M059J (cell line): ENCODE measurements at regions not wholly inside any gene's neighbourhood (a gene's known extent, or its start where the extent isn't known, plus 50 kb on each side); places are given as distances from the start of the nearest gene placed in this dataset.
A peak's percentile ranks its signal among the peaks of the same experiment; 100 is the strongest.

ENCODE experiments used
- DNase-seq: peaks from one replicate; pipeline ENCODE4 v3.0.0-alpha.2; 2012; ENCODE audit warnings: low read depth

GRCh38 chrX:39907964-39908661 is 189.6 kb downstream of the BCOR start:
- DNase-seq: peak; percentile 99

- DNase-seq: no peak
Measured at GRCh38 chrX:39909996-39910395, 187.8 kb downstream of the BCOR start.

DNA sequence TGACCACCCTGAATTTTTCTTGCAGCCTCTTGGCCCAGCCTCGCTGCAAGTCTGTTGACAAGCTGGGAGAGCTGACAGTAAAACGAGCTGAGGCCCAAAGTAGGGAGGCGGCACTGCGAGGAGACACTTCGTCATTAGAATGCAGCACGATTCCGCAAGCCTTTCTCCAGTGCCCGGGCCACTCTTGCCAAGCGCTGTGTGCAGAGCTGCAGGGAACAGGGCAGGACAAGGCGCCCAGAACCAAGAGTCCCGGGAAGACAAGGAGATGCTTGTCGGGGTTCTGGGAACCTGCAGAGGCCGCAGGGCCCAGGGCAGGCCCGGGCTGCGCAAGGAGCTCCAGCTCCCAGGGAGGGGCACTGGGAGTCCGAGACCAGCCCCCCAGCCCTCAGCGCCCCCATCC is 187.1 kb downstream of the BCOR start:
- DNase-seq: no peak

DNA sequence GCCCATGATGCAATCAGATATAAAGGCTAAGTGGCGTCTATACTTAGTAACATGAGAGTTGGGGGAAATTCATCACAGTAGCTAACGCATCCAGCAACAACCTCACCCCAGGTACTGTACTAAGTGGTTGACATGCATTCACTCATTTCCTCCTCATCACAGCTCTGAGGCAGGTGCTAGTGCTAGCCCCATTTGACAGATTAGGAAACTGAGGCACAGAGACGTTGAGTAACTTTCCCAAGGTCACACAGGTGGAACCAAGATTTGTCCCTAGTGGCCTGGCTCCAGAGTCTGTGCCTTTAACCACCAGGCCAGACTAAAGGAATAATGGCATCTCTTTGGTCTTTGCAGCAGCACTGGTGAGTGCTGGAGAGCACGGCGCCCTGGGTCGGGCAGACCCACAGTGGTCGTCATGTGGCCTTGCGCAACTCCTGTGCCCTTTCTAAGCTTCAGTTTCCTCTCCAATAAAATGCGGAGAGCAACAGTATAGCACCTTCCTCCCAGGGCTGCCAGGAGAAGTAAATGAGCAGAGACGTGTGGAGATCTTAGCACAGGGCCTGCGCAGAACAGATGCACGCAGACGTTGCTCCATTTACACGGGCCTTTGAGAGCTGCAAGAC is 186.4 kb downstream of the BCOR start:
- DNase-seq: no peak

DNA sequence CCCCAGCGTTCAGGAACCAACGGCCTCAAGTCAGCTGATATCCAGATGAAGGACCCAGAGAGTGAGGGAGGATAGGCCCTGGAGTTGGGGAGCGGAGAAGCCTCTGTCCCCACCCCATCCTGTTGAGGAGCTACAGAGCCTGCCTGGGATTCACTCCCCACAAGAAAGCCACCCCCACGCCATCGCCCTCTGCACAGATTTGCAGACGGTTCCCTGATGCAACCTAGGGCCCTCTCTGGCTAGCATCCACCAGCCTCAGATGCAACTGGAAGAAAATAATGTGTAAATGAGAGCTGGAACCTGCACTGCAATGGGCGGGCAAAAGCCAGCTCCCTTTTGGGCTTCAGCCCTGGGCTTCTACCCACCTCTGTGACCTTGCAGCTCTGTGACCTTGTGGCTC is 185.6 kb downstream of the BCOR start:
- no peak for DNase-seq

DNA sequence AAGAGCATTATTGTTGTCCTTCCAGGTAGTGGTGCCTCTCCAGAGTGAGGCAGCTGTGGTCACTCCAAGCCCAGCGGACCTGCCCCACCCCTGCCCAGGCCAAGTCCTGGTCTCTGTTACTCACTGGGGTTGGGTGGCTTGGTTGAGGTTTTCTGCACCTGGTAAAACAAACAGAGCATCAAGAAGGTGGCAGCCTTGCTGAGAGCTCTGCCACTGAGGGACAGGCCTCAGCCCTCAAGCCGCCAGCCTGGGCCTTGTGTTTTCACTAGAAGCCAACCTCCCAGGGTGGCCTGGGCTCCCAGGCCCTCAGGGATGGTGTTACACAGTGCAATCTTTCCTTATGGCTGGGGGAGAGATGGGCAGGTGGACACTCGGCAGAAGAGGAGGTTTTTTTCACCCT is 182.7 kb downstream of the BCOR start:
- no peak for DNase-seq

GRCh38 chrX:39915596-39915995 is 182.2 kb downstream of the BCOR start:
- DNase-seq: no peak

GRCh38 chrX:39921838-39922237 is 175.9 kb downstream of the BCOR start:
- no peak for DNase-seq

GRCh38 chrX:39922488-39922887 is 175.3 kb downstream of the BCOR start:
- no peak for DNase-seq

GRCh38 chrX:39922926-39923325 is 174.8 kb downstream of the BCOR start:
- DNase-seq: no peak

DNA sequence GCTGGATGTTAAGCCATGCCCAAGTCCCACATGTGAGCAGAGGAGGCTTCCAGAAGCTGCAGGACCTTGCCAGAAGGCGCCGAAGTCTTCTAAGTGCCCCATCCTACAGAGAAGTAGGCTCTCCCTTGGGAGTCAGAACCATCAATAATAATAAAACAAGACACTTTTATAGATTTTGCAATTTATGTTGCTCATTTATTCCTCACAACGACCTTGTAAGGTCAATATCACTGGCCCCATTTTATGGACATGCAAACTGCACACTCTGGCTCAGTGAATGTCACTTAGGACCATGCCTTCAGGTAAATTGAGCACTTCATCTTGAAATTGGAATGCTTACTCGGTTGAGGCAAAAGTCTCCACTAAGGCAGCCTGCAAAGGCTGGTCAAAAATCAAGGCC is 170.4 kb downstream of the BCOR start:
- DNase-seq: no peak

- no peak for DNase-seq
Measured at GRCh38 chrX:39928704-39929378, 168.9 kb downstream of the BCOR start.

DNA sequence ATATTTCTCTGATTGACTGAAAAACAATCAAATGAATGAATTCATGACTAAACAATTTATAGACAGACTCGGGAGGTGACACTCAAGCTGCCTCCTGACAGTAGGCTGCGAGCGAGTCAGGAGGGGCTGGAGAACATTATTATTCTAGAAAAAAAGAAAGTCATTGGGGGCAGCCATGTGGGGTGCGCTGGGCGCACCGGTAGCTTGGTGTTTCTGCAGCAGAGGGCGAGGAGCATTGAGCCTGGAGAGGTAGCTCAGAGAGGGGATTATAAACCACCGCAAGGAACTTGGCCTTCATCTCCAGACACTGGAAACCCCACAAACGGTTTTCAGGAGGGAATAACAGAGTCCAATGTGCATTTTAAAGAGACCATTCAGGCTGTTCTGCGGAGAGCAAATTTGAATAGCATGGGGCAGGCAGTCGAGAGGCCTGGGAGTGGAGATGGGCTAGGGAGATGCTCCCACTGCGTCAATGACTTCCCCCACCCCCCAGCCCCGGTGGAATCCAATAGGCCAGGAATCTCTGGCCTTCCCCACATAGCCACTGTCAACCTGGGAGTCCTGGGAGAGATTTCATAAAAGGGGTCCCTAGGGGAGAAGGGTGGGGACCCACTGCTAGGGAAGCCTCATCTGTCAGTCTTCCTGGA is 168.3 kb downstream of the BCOR start:
- DNase-seq: no peak

DNA sequence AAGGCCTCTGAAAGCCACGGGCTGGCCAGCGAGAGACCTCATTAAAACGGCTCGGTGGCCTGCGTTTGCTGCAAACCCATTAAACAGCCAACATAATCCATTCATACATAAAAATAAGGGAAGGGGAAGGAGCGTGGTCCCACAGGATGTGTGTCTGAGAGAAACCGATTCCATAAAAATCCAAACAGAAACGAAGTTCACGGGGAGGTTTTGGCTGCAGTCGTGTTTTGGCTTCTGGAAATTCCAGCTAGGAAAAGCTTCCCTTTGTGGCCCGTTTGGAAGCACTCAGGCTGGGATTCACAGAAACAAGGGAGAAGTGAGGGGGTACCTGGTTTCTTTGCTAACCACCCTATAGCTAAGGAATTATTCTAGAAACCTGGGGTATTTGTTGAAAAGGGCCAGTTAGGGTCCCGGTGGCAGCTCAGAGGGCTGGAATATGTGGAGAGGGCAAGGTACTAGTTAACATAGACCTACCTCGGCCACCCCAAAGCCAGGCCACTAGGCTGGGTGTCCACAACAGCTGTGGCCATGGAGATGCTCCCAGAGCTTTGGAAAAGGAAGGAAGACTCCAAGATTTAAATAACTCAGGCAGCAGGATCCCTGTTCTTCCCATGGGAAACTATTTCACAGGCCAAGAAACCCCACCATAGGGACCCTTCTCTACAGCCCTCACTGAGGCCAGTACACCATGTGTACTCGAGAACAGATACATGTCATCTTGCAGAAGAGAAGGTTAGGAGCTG is 166.8 kb downstream of the BCOR start:
- DNase-seq: no peak

DNA sequence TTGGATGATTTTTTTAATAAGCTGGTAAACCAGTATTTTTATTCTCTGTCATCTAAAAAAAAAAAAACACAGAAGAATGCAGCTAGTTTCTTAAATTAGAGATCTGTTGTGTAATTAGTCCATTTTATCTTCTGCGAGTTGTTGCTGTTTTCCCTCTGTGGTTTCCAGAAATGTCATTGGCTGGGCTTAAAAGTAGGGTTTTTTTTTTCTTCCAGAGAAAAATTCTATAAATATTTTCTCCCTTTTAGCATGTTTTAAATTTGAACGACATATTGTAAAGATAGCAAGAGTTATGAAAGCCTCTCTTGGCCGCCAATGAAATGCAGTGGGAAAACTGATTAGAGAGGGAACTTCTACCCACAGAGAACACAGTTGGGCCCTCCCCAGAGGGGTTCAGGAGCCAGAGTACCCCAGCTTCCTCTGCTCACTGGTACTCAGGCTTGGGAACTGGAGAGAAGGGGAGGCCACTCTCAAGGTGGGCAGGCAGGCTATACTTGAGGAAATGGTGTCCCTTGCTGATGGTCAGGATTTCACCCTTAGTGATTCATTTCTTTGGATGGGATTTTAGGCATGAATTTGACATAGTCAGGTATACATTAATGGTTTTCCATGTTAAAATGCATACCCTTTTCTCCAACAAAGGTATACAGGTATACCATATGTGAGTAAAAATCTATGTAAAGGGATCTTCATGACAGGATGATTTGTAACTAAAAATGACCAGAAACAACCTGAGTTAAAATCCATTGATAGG is 166.1 kb downstream of the BCOR start:
- no peak for DNase-seq

- DNase-seq: peak; percentile 65
Measured at GRCh38 chrX:39935411-39936064, 162.2 kb downstream of the BCOR start.

DNA sequence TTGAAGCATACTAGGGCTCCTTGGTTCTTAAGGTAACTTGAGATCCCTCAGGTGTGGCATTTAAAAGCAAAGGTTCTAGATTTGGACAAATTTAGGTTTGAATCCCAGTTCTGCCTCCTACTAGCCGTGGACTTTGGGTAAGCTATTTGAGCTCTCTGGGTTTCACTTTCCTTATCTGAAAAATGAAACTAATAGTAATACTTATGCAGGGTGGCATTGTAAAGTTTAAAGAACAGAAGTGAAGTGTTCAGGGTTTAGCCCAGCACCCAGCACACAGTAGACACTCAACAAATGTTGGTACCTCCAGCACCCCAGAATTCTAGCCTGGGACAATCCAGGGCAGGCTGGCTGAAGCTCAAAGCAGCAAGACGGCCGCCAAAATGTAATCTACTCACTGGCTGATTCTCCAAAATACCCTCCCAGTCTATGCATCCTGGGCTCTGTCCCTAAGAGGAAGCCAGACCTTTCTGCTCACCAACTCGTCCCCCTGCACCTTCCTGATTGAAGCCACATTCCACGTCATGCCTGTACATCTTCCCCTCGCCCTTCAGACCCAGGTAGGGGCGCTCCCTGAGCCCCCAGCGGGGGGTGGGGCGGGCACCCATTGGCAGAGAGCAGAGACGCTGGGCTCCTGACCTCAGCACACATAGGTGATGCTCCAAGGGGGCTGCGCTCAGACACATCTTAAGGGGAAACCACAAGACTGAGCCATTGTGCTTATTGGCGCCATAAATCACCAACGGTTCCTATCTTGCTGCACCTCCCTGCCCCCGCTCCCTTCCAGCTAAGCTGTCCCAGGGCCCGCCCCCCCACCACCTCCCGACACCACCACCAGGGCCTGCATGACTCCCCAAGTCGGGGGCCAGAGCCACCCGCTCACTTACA is 160.6 kb downstream of the BCOR start:
- no peak for DNase-seq

DNA sequence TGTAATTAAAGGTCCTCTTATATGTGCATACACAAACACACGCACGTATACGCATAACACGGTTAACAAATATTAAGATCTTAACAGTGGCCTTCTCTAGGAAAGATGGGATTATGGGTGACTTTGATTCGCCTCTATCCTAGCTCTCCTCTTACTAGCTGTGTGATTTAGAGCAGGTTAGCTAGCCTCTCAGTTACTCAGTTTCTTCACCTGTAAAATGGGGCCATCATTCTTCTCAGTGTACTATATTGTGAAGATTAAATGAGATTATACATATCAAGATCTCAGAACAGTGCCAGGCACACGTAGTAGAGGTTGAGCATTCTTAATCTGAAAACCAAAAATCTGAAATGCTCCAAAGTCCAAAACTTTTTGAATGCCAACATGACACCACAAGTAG is 159.3 kb downstream of the BCOR start:
- no peak for DNase-seq

- DNase-seq: no peak
Measured at GRCh38 chrX:39939678-39940077, 158.1 kb downstream of the BCOR start.
